GM10248 (cell line): ENCODE measurements at regions not wholly inside any gene's neighbourhood (a gene's known extent, or its start where the extent isn't known, plus 50 kb on each side); places are given as distances from the start of the nearest gene placed in this dataset.

Experiments used
- CTCF ChIA-PET: fragments of 300-600 bp; sonication (Branson Sonifier 250); formaldehyde crosslinking; extraction: SDS; loops from one replicate; lab custom pipeline; 2021; ENCODE audit warnings: antibody characterized with exemption; lab: Yijun Ruan, JAX
- POLR2A ChIA-PET: fragments of 350-650 bp; sonication (Branson Sonifier 250); formaldehyde crosslinking; extraction: SDS; loops from one replicate; lab custom pipeline; 2020; ENCODE audit warnings: antibody characterized with exemption; lab: Yijun Ruan, JAX
- DNase-seq: peaks from one replicate; pipeline ENCODE4 v3.0.0; 2012; ENCODE audit errors: extremely low spot score
- CTCF ChIP-seq: IDR thresholded peaks from 2 replicates; pipeline ENCODE4 v1.5.1; 2012; ENCODE audit warnings: mild to moderate bottlenecking, low read depth; ENCODE audit errors: extremely low read depth, missing control alignments, control extremely low read depth

GRCh38 chr6:33918175-33918695, 114.4 kb upstream of the MLN start:
- ChIA-PET POLR2A (no interaction called here), CTCF (no interaction called here)
- no peak for DNase-seq
- TF ChIP-seq CTCF: no peak

- TF ChIP-seq CTCF: no peak
- POLR2A ChIA-PET: no interaction called here
- DNase-seq: no peak
- CTCF ChIA-PET: interaction anchor here (0.9 to 1.5 kb wide), 2 partner anchors 45 to 147 kb away, joined by 3 read pairs; no protein-coding TSS in a partner anchor
Measured at GRCh38 chr6:33915134-33915533, 111.3 kb upstream of the MLN start.

- ChIA-PET POLR2A (no interaction called here), CTCF (interaction anchor here (0.9 to 2.5 kb wide), 4 partner anchors 8 to 147 kb away, joined by 3 to 7 read pairs (median 4); no protein-coding TSS in a partner anchor)
- TF ChIP-seq CTCF: no peak
- peak; percentile 69 for DNase-seq
Measured at GRCh38 chr6:33914645-33915044, 110.8 kb upstream of the MLN start.

- TF ChIP-seq CTCF: no peak
- ChIA-PET CTCF (interaction anchor here (1.0 to 2.5 kb wide), 3 partner anchors 11 to 46 kb away, joined by 3 to 7 read pairs (median 3); no protein-coding TSS in a partner anchor), POLR2A (no interaction called here)
- DNase-seq: no peak
Measured at GRCh38 chr6:33912195-33912594, 108.4 kb upstream of the MLN start.

GRCh38 chr6:33911488-33911887, 107.7 kb upstream of the MLN start:
- no peak for DNase-seq
- no peak for TF ChIP-seq CTCF
- ChIA-PET CTCF (interaction anchor here (1.0 kb wide), 1 partner anchor 31 kb away, joined by 3 read pairs; no protein-coding TSS in a partner anchor), POLR2A (no interaction called here)

- POLR2A ChIA-PET: no interaction called here
- CTCF ChIA-PET: no interaction called here
- DNase-seq: no peak
- no peak for TF ChIP-seq CTCF
Measured at GRCh38 chr6:33910594-33910993, 106.8 kb upstream of the MLN start.

- POLR2A ChIA-PET: no interaction called here
Measured at GRCh38 chr6:33909737-33910136, 105.9 kb upstream of the MLN start.

More at GRCh38 chr6:33909737-33910136, 105.9 kb upstream of the MLN start:
- no peak for DNase-seq
- CTCF ChIA-PET: no interaction called here
- no peak for TF ChIP-seq CTCF
